ENCODE measurements at regions not wholly inside any gene's neighbourhood (a gene's known extent, or its start where the extent isn't known, plus 50 kb on each side); places are given as distances from the start of the nearest gene placed in this dataset.

GRCh38 chr3:72393455-72393854, 454.8 kb downstream of the SHQ1 start:
- TF ChIP-seq CTCF (IDR thresholded peaks at IDR 0.05) (no peak), POLR2A (IDR thresholded peaks at IDR 0.05) (no peak), EP300 (IDR thresholded peaks at IDR 0.05) (no peak)
